ENCODE measurements at regions not wholly inside any gene's neighbourhood (a gene's known extent, or its start where the extent isn't known, plus 50 kb on each side); places are given as distances from the start of the nearest gene placed in this dataset.
"Not testable (repeated sequence)": the region's sequence is repeated elsewhere in the genome, so short reads cannot be mapped to it uniquely, and the experiment has no call there.

DNA sequence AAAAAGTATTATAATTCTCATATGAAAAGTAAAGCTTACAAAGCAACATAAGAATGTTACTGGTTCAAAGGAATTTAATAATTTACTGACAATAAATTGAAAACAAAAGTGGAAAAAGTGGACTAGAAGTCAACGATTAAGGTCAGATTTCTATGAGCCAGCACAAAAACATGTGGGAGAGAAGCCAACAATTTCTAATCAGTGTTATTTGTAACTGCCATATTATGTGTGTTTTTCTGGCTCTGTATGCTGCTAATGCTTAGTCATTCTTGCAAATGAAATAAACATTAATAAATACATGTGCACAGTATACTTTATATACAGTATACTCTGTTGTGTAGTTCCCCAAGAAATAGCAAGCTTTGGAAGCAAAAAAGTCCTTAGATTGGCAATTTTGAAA is 301.3 kb upstream of the RGPD4 start:
- H3K4me2 ChIP-seq (ENCODE audit: insufficient read depth, low read length), result no peak overlapping the region
- no peaks in the 10 kb centered on the region for H3K36me3 ChIP-seq (ENCODE audit: insufficient read depth, low read length)
- no peak overlapping the region for H3K27ac ChIP-seq (ENCODE audit: low read length)
- no peaks in the 10 kb centered on the region for H3K27me3 ChIP-seq (ENCODE audit: insufficient read depth, low read length, poor library complexity)
- TF ChIP-seq EZH2 (IDR thresholded peaks at IDR 0.05; ENCODE audit: borderline replicate concordance, low read depth, low read length, severe bottlenecking), result no peak
- TF ChIP-seq, protein P1, sequence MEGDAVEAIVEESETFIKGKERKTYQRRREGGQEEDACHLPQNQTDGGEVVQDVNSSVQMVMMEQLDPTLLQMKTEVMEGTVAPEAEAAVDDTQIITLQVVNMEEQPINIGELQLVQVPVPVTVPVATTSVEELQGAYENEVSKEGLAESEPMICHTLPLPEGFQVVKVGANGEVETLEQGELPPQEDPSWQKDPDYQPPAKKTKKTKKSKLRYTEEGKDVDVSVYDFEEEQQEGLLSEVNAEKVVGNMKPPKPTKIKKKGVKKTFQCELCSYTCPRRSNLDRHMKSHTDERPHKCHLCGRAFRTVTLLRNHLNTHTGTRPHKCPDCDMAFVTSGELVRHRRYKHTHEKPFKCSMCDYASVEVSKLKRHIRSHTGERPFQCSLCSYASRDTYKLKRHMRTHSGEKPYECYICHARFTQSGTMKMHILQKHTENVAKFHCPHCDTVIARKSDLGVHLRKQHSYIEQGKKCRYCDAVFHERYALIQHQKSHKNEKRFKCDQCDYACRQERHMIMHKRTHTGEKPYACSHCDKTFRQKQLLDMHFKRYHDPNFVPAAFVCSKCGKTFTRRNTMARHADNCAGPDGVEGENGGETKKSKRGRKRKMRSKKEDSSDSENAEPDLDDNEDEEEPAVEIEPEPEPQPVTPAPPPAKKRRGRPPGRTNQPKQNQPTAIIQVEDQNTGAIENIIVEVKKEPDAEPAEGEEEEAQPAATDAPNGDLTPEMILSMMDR (IDR thresholded peaks at IDR 0.05; ENCODE audit: borderline replicate concordance, extremely low read depth, low read length, poor library complexity, severe bottlenecking), result no peak
- no peak for ATAC-seq (ENCODE audit: insufficient read depth, low read depth)
- H3K4me1 ChIP-seq (ENCODE audit: insufficient read depth, low read length), result no peaks in the 10 kb centered on the region
- no peak overlapping the region for H2AFZ ChIP-seq (ENCODE audit: low read depth, low read length)
- H3K4me3 ChIP-seq (ENCODE audit: low read depth in 1 of 2, low read length in 2 of 2), result no peak overlapping the region
- no peak for DNase-seq
- H3K9me3 ChIP-seq (ENCODE audit: insufficient read depth, low read length, severe bottlenecking), result no peaks in the 10 kb centered on the region
- H4K20me1 ChIP-seq (ENCODE audit: insufficient read depth, low read length), result no peaks in the 10 kb centered on the region
- H3K9ac ChIP-seq (ENCODE audit: low read depth, low read length), result no peak overlapping the region
- no peaks in the 10 kb centered on the region for H3K79me2 ChIP-seq (ENCODE audit: insufficient read depth, low read length)

DNA sequence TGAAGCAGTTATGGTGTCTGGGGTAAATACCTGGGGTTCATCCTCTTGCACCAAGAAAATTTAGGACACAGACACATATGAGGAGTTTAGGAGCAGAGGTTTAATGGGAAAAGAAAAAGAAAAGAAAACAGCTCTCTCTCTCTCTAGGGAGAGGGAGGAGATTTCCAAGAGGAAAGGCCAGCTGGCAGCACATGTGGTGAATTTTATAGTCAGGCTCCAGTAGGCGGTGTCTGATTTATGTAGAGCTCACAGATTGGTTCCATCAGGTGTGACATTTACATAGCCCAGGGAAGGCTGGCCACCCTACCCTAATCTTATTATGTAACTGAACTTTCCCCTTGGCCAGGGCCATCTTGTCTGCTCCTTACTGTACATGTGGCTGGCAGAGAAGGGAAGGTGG is 297.5 kb upstream of the RGPD4 start:
- H2AFZ ChIP-seq (ENCODE audit: low read depth, low read length), result no peak overlapping the region
- H3K4me2 ChIP-seq (ENCODE audit: insufficient read depth, low read length), result no peak overlapping the region
- no peaks in the 10 kb centered on the region for H3K4me1 ChIP-seq (ENCODE audit: insufficient read depth, low read length)
- ATAC-seq (ENCODE audit: insufficient read depth, low read depth) (no peak), DNase-seq (no peak)
- H4K20me1 ChIP-seq (ENCODE audit: insufficient read depth, low read length), result no peaks in the 10 kb centered on the region
- H3K9me3 ChIP-seq (ENCODE audit: insufficient read depth, low read length, severe bottlenecking), result no peaks in the 10 kb centered on the region
- no peaks in the 10 kb centered on the region for H3K79me2 ChIP-seq (ENCODE audit: insufficient read depth, low read length)
- no peak overlapping the region for H3K4me3 ChIP-seq (ENCODE audit: low read depth in 1 of 2, low read length in 2 of 2)
- TF ChIP-seq, protein P1 (IDR thresholded peaks at IDR 0.05; ENCODE audit: borderline replicate concordance, extremely low read depth, low read length, poor library complexity, severe bottlenecking), result no peak
- no peak for TF ChIP-seq EZH2 (IDR thresholded peaks at IDR 0.05; ENCODE audit: borderline replicate concordance, low read depth, low read length, severe bottlenecking)
- no peaks in the 10 kb centered on the region for H3K27me3 ChIP-seq (ENCODE audit: insufficient read depth, low read length, poor library complexity)
- H3K27ac ChIP-seq (ENCODE audit: low read length), result no peak overlapping the region
- H3K36me3 ChIP-seq (ENCODE audit: insufficient read depth, low read length), result no peaks in the 10 kb centered on the region
- no peak overlapping the region for H3K9ac ChIP-seq (ENCODE audit: low read depth, low read length)

DNA sequence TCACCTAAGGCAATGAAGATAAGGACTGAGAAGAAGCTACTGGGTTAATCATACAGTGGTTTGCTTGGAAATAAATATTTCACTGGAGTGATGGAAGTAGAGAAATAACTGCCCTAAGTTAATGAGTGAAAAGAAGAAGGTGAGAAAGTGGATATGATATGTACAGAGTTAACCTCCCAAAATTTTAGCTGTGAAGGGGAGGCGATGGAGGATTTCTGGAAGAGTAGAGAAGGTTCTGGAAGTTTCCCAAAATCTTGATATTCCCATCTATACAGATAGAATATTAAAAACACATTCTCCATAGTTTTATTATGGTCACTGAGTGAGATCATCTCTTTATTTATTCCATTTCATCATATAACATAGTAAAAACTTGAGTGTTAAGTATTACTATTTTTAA is 296.6 kb upstream of the RGPD4 start:
- Histone ChIP-seq H3K27ac (ENCODE audit: low read length) (no peak overlapping the region), H3K4me3 (ENCODE audit: low read depth in 1 of 2, low read length in 2 of 2) (no peak overlapping the region), H3K79me2 (ENCODE audit: insufficient read depth, low read length) (no peaks in the 10 kb centered on the region), H3K27me3 (ENCODE audit: insufficient read depth, low read length, poor library complexity) (no peaks in the 10 kb centered on the region), H3K36me3 (ENCODE audit: insufficient read depth, low read length) (no peaks in the 10 kb centered on the region), H3K4me2 (ENCODE audit: insufficient read depth, low read length) (no peak overlapping the region), H3K4me1 (ENCODE audit: insufficient read depth, low read length) (no peaks in the 10 kb centered on the region), H3K9me3 (ENCODE audit: insufficient read depth, low read length, severe bottlenecking) (no peaks in the 10 kb centered on the region), H2AFZ (ENCODE audit: low read depth, low read length) (no peak overlapping the region), H4K20me1 (ENCODE audit: insufficient read depth, low read length) (no peaks in the 10 kb centered on the region), H3K9ac (ENCODE audit: low read depth, low read length) (no peak overlapping the region)
- ATAC-seq (ENCODE audit: insufficient read depth, low read depth), result no peak
- no peak for DNase-seq
- TF ChIP-seq, protein P1 (IDR thresholded peaks at IDR 0.05; ENCODE audit: borderline replicate concordance, extremely low read depth, low read length, poor library complexity, severe bottlenecking), result no peak
- TF ChIP-seq EZH2 (IDR thresholded peaks at IDR 0.05; ENCODE audit: borderline replicate concordance, low read depth, low read length, severe bottlenecking), result no peak

DNA sequence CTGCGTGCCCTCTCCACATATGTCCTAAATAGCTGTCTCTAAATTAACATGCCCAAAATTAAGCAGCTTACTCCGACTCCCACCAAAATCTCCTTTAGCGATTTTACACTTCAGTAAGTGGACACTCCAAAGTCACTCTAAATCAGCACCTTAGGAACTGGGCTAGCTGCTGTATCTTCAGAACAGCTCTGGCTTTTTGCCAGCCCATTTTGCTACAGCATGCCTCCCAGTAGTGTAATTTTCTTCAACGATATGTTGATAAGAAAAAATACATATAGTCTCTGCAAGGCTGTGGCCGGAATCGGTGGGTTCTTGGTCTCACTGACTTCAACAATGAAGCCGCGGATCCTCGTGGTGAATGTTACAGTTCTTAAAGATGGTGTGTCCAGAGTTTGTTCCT is 291.8 kb upstream of the RGPD4 start:
- Histone ChIP-seq H2AFZ (ENCODE audit: low read depth, low read length) (no peak overlapping the region), H3K79me2 (ENCODE audit: insufficient read depth, low read length) (no peaks in the 10 kb centered on the region), H4K20me1 (ENCODE audit: insufficient read depth, low read length) (no peaks in the 10 kb centered on the region), H3K9ac (ENCODE audit: low read depth, low read length) (no peak overlapping the region), H3K4me3 (ENCODE audit: low read depth in 1 of 2, low read length in 2 of 2) (no peak overlapping the region), H3K36me3 (ENCODE audit: insufficient read depth, low read length) (no peaks in the 10 kb centered on the region), H3K4me1 (ENCODE audit: insufficient read depth, low read length) (no peaks in the 10 kb centered on the region), H3K27ac (ENCODE audit: low read length) (no peak overlapping the region), H3K4me2 (ENCODE audit: insufficient read depth, low read length) (no peak overlapping the region), H3K9me3 (ENCODE audit: insufficient read depth, low read length, severe bottlenecking) (no peaks in the 10 kb centered on the region), H3K27me3 (ENCODE audit: insufficient read depth, low read length, poor library complexity) (no peaks in the 10 kb centered on the region)
- TF ChIP-seq, protein P1 (IDR thresholded peaks at IDR 0.05; ENCODE audit: borderline replicate concordance, extremely low read depth, low read length, poor library complexity, severe bottlenecking), result no peak
- TF ChIP-seq EZH2 (IDR thresholded peaks at IDR 0.05; ENCODE audit: borderline replicate concordance, low read depth, low read length, severe bottlenecking), result no peak
- no peak for DNase-seq
- ATAC-seq (ENCODE audit: insufficient read depth, low read depth), result no peak

DNA sequence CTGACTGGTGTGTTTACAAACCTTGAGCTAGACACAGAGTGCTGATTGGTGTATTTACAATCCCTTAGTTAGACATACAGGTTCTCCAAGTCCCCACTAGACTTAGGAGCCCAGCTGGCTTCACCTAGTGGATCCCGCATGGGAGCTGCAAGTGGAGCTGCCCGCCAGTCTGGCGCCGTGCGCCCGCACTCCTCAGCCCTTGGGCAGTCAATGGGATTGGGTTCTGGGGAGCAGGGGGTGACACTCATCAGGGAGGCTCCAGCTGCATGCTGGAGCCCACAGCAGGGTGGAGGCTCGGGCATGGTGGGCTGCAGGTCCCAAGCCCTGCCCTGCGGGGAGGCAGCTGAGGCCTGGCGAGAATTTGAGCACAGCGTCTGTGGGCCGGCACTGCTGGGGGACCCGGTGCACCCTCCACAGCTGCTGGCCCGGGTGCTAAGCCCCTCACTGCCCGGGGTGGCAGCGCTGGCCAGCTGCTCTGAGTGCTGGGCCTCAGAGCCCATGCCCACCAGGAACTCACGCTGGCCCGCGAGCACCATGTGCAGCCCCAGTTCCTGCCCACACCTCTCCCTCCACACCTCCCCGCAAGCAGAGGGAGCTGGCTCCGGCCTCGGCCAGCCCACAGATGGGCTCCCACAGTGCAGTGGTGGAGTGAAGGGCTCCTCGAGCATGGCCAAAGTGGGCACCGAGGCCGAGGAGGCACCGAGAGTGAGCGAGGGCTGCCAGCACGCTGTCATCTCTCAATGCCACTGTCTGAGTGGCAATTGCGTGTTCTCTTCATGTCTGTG is 290.6 kb upstream of the RGPD4 start:
- H3K4me3 ChIP-seq (ENCODE audit: low read depth in 1 of 2, low read length in 2 of 2); H2AFZ ChIP-seq (ENCODE audit: low read depth, low read length); H3K27ac ChIP-seq (ENCODE audit: low read length); DNase-seq; H3K27me3 ChIP-seq (ENCODE audit: insufficient read depth, low read length, poor library complexity); ATAC-seq (ENCODE audit: insufficient read depth, low read depth); H3K79me2 ChIP-seq (ENCODE audit: insufficient read depth, low read length); H3K9me3 ChIP-seq (ENCODE audit: insufficient read depth, low read length, severe bottlenecking); H3K9ac ChIP-seq (ENCODE audit: low read depth, low read length); H3K4me2 ChIP-seq (ENCODE audit: insufficient read depth, low read length); H3K4me1 ChIP-seq (ENCODE audit: insufficient read depth, low read length); H3K36me3 ChIP-seq (ENCODE audit: insufficient read depth, low read length); H4K20me1 ChIP-seq (ENCODE audit: insufficient read depth, low read length): not testable (repeated sequence)
